ENCODE measurements at regions not wholly inside any gene's neighbourhood (a gene's known extent, or its start where the extent isn't known, plus 50 kb on each side); places are given as distances from the start of the nearest gene placed in this dataset.

GRCh38 chr11:95330302-95330701 is 99.3 kb upstream of the SESN3 start:
- no peaks in the 10 kb centered on the region for H4K20me1 ChIP-seq (replicated peaks; ENCODE audit: control insufficient read depth, extremely low read depth, insufficient read depth, low read length)
- CTCF ChIA-PET, result no interaction called here
- no peak overlapping the region for H3K9ac ChIP-seq (replicated peaks; ENCODE audit: extremely low read depth, insufficient read depth, low read length)
- no peaks in the 10 kb centered on the region for H3K4me1 ChIP-seq (ENCODE audit: control insufficient read depth, extremely low read depth, insufficient read depth, low read length)
- H3K9me1 ChIP-seq (replicated peaks; ENCODE audit: control insufficient read depth, extremely low read depth, insufficient read depth, low read length), result no peaks in the 10 kb centered on the region
- no TSS peak for BruUV-seq (replicated peaks)
- no peak overlapping the region for H2AFZ ChIP-seq (ENCODE audit: low read depth, low read length)
- H3K79me2 ChIP-seq (ENCODE audit: control insufficient read depth, insufficient read depth, low read length), result no peaks in the 10 kb centered on the region
- no peak overlapping the region for H3K27ac ChIP-seq (ENCODE audit: insufficient read depth, low read depth, low read length)
- FAIRE-seq, result no peak
- intact Hi-C loops (cut with micrococcal nuclease) (no loop called here), dilution Hi-C loops (cut with MboI; ENCODE audit: extremely low pct_ligation_motif_present, low sequenced_read_pairs) (no loop called here)
- no peaks in the 10 kb centered on the region for H3K9me3 ChIP-seq (replicated peaks; ENCODE audit: control insufficient read depth, insufficient read depth, low read length)
- H3K36me3 ChIP-seq (ENCODE audit: control insufficient read depth in 2 of 2, extremely low read depth in 1 of 2, insufficient read depth in 2 of 2, low read length in 2 of 2), result no peaks in the 10 kb centered on the region
- no peak overlapping the region for H3K4me2 ChIP-seq (ENCODE audit: insufficient read depth, low read length)
- H3K27me3 ChIP-seq (ENCODE audit: control insufficient read depth in 2 of 2, insufficient read depth in 2 of 2, low read length in 2 of 2), result peaks cover 0 to 1% of the 10 kb centered on the region in 2 experiments
- TF ChIP-seq CTCF (IDR thresholded peaks at IDR 0.05; ENCODE audit: extremely low read depth in 1 of 2, insufficient read depth in 1 of 2, low read depth in 1 of 2, low read length in 2 of 2), result no peak
- no peak for TF ChIP-seq POLR2A (IDR thresholded peaks at IDR 0.05; ENCODE audit: low read depth, low read length)
- TF ChIP-seq JUN (IDR thresholded peaks at IDR 0.05; ENCODE audit: borderline replicate concordance, insufficient read depth, insufficient read length, low read depth), result no peak
- no peak for TF ChIP-seq MYC (IDR thresholded peaks at IDR 0.05; ENCODE audit: low read depth, low read length)
- no peak for TF ChIP-seq FOS (IDR thresholded peaks at IDR 0.05; ENCODE audit: borderline replicate concordance, insufficient read depth, low read length)
- TF ChIP-seq EZH2 (IDR thresholded peaks at IDR 0.05; ENCODE audit: borderline replicate concordance, low read depth, low read length, severe bottlenecking), result no peak
- TF ChIP-seq POLR2AphosphoS5 (IDR thresholded peaks at IDR 0.05; ENCODE audit: insufficient read depth, low read depth, low read length), result no peak
- no peak for TF ChIP-seq GATA2 (IDR thresholded peaks at IDR 0.05; ENCODE audit: insufficient read depth, insufficient read length, low read depth, low read length)
- TF ChIP-seq MAX (IDR thresholded peaks at IDR 0.05; ENCODE audit: insufficient read depth, insufficient read length), result no peak
- H3K4me3 ChIP-seq (replicated peaks in 1 of 3; ENCODE audit: insufficient read depth in 1 of 3, low read depth in 1 of 3, low read length in 3 of 3), result no peak overlapping the region
- DNase-seq (ENCODE audit: low read depth, low spot score), result no peak
- POLR2A ChIA-PET, result no interaction called here

All from endothelial cell of umbilical vein (primary cell).